ENCODE measurements at regions not wholly inside any gene's neighbourhood (a gene's known extent, or its start where the extent isn't known, plus 50 kb on each side); places are given as distances from the start of the nearest gene placed in this dataset.
A peak's percentile ranks its signal among the peaks of the same experiment; 100 is the strongest.

DNA sequence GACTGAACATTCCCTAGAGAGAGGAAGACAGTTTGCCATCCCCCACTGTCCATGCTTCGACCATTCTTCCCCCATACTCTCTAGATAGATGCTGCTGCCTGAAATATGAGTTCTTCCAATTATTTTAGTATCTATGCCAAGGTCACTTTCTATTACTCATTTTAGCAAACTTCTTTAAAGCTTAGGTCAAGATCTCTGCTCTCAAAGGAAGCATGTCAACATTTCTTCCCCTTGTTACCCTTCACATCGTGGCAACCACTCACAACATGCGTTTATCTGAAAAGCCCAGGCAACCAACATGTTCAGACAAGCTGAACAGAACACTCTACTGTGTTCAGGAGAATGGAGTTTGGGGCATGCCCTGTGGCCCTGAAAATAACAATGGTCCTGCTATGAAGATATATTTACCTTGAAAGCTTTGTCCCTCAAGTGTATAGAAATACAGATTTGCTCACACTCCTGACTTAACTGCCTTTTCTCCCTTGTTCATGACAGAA, 138.4 kb upstream of the KIF2A start:
- H3K36me3 ChIP-seq, result no peaks in the 10 kb centered on the region
- no peaks in the 10 kb centered on the region for H3K4me1 ChIP-seq
- no peaks in the 10 kb centered on the region for H3K27me3 ChIP-seq
- no peak overlapping the region for H3K27ac ChIP-seq
- H3K9me3 ChIP-seq, result peaks cover 0 to 4% of the 10 kb centered on the region in 2 donors
- no peak overlapping the region for H3K4me3 ChIP-seq
- no peak for ATAC-seq
- intact Hi-C loops (cut with DNase I), result no loop called here
- DNase-seq, result peak in 1 of 4 donors; percentile 7
- no peak for TF ChIP-seq CTCF (IDR thresholded peaks at IDR 0.05)

GRCh38 chr5:62168506-62169281, 137.3 kb upstream of the KIF2A start:
- Histone ChIP-seq H3K27ac (no peak overlapping the region), H3K27me3 (no peaks in the 10 kb centered on the region), H3K4me3 (no peak overlapping the region), H3K36me3 (no peaks in the 10 kb centered on the region), H3K9me3 (no peaks in the 10 kb centered on the region), H3K4me1 (no peaks in the 10 kb centered on the region)
- ATAC-seq (no peak), DNase-seq (no peak)
- intact Hi-C loops (cut with DNase I), result no loop called here
- no peak for TF ChIP-seq CTCF (IDR thresholded peaks at IDR 0.05)

DNA sequence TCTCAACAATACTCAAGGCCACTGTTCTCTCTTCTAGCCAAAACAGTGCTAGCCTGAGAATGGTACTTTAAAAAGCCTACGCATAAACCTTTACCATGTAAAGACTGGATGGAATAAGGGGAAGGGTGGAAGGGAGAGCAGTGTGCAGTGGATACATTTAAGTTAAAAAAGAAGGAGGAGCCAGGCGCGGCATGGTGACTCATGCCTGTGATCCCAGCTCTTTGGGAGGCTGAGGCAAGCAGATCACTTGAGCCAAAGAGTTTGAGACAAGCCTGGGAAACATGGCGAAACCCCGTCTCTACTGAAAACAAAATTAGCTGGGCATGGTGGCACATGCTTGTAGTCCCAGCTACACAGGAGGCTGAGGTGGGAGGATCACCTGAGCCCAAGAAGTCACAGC, 127.7 kb upstream of the KIF2A start:
- TF ChIP-seq CTCF (IDR thresholded peaks at IDR 0.05), result no peak
- no peaks in the 10 kb centered on the region for H3K9me3 ChIP-seq
- H3K4me1 ChIP-seq, result no peaks in the 10 kb centered on the region
- intact Hi-C loops (cut with DNase I), result no loop called here
- H3K27ac ChIP-seq, result no peak overlapping the region
- H3K36me3 ChIP-seq, result no peaks in the 10 kb centered on the region
- DNase-seq (no peak), ATAC-seq (no peak)
- H3K27me3 ChIP-seq, result no peaks in the 10 kb centered on the region
- no peak overlapping the region for H3K4me3 ChIP-seq

- H3K36me3 ChIP-seq, result no peaks in the 10 kb centered on the region
- H3K9me3 ChIP-seq, result no peaks in the 10 kb centered on the region
- DNase-seq (no peak), ATAC-seq (no peak)
- intact Hi-C loops (cut with DNase I), result no loop called here
- no peak overlapping the region for H3K4me3 ChIP-seq
- no peak overlapping the region for H3K27ac ChIP-seq
- no peaks in the 10 kb centered on the region for H3K27me3 ChIP-seq
- no peaks in the 10 kb centered on the region for H3K4me1 ChIP-seq
- no peak for TF ChIP-seq CTCF (IDR thresholded peaks at IDR 0.05)
Observed at GRCh38 chr5:62182802-62183201, 123.2 kb upstream of the KIF2A start.

- no peak overlapping the region for H3K27ac ChIP-seq
- no peaks in the 10 kb centered on the region for H3K36me3 ChIP-seq
- intact Hi-C loops (cut with DNase I), result no loop called here
- H3K9me3 ChIP-seq, result no peaks in the 10 kb centered on the region
- DNase-seq (no peak), ATAC-seq (no peak)
- no peak overlapping the region for H3K4me3 ChIP-seq
- no peaks in the 10 kb centered on the region for H3K27me3 ChIP-seq
- H3K4me1 ChIP-seq, result no peaks in the 10 kb centered on the region
- TF ChIP-seq CTCF (IDR thresholded peaks at IDR 0.05), result no peak
Observed at GRCh38 chr5:62183727-62184126, 122.3 kb upstream of the KIF2A start.
